Activated CD8-positive, alpha-beta memory T cell treated with anti-CD3 and anti-CD28 coated beads, Interleukin-2, amount 10 ng/mL, durations not matched to agents 7 days and 5 days (primary cell): ENCODE measurements at regions not wholly inside any gene's neighbourhood (a gene's known extent, or its start where the extent isn't known, plus 50 kb on each side); places are given as distances from the start of the nearest gene placed in this dataset.

ENCODE experiments used
- ATAC-seq: fragments of 150-1000 bp; cut with Tn5 transposase; one replicate; pipeline ENCODE4 v1.10.0; 2021; ENCODE audit warnings: moderate library complexity
- CTCF ChIA-PET: fragments of 350-600 bp; sonication (Branson Sonifier 250); formaldehyde crosslinking; loops from one replicate; lab custom pipeline; 2021; ENCODE audit warnings: antibody characterized with exemption; lab: Charles Lee
- DNase-seq: peaks from one replicate; pipeline ENCODE4 v3.0.0-alpha.2; 2020
- H3K27ac Mint-ChIP-seq: one replicate; pipeline ENCODE4 v1.8.0; 2021; ENCODE audit warnings: mild to moderate bottlenecking, mixed read lengths
- H3K27me3 Mint-ChIP-seq: one replicate; pipeline ENCODE4 v1.8.0; 2021; ENCODE audit warnings: mixed read lengths
- H3K36me3 Mint-ChIP-seq: one replicate; pipeline ENCODE4 v1.8.0; 2021; ENCODE audit warnings: mild to moderate bottlenecking, mixed read lengths
- H3K4me1 Mint-ChIP-seq: one replicate; pipeline ENCODE4 v1.8.0; 2021; ENCODE audit warnings: mixed read lengths
- H3K4me3 Mint-ChIP-seq: one replicate; pipeline ENCODE4 v1.8.0; 2021; ENCODE audit warnings: mild to moderate bottlenecking, moderate library complexity, mixed read lengths
- H3K9me3 Mint-ChIP-seq: one replicate; pipeline ENCODE4 v1.8.0; 2022; ENCODE audit warnings: low read depth, mixed read lengths

- no peak for ATAC-seq
Measured at GRCh38 chr2:144252694-144253093, 267.2 kb downstream of the ZEB2 start.

GRCh38 chr2:144249035-144249637, 270.8 kb downstream of the ZEB2 start:
- no peaks in the 10 kb centered on the region for H3K27me3 Mint-ChIP-seq
- H3K9me3 Mint-ChIP-seq: peaks cover 19% of the 10 kb centered on the region
- DNase-seq (no peak), ATAC-seq (peak; percentile 60)
- H3K4me1 Mint-ChIP-seq: peaks cover 46% of the 10 kb centered on the region
- peak overlapping the region; percentile 89 for H3K27ac Mint-ChIP-seq
- CTCF ChIA-PET: interaction anchor here (1.7 kb wide), 1 partner anchor 9 kb away, joined by 4 read pairs; no protein-coding TSS in a partner anchor
- peak overlapping the region; percentile 45 for H3K4me3 Mint-ChIP-seq
- H3K36me3 Mint-ChIP-seq: peaks cover 53% of the 10 kb centered on the region

More at GRCh38 chr2:144252694-144253093, 267.2 kb downstream of the ZEB2 start:
- Mint-ChIP-seq H3K27ac (no peak overlapping the region), H3K9me3 (peaks cover 38% of the 10 kb centered on the region), H3K4me3 (no peak overlapping the region), H3K27me3 (no peaks in the 10 kb centered on the region), H3K36me3 (peaks cover 69% of the 10 kb centered on the region), H3K4me1 (peaks cover 51% of the 10 kb centered on the region)
- no peak for DNase-seq
- CTCF ChIA-PET: no interaction called here

- Mint-ChIP-seq H3K9me3 (peaks cover 17% of the 10 kb centered on the region), H3K4me3 (peak overlapping the region; percentile 45), H3K27me3 (no peaks in the 10 kb centered on the region), H3K4me1 (peaks cover 50% of the 10 kb centered on the region), H3K27ac (peak overlapping the region; percentile 89), H3K36me3 (peaks cover 47% of the 10 kb centered on the region)
- DNase-seq (no peak), ATAC-seq (peak; percentile 52)
- CTCF ChIA-PET: interaction anchor here (1.7 kb wide), 1 partner anchor 10 kb away, joined by 4 read pairs; no protein-coding TSS in a partner anchor
Measured at GRCh38 chr2:144248350-144249034, 271.4 kb downstream of the ZEB2 start.

GRCh38 chr2:144244938-144245337, 275.0 kb downstream of the ZEB2 start:
- Mint-ChIP-seq H3K4me1 (peaks cover 68% of the 10 kb centered on the region), H3K4me3 (no peak overlapping the region), H3K27ac (no peak overlapping the region), H3K9me3 (peaks cover 3% of the 10 kb centered on the region), H3K36me3 (peaks cover 32% of the 10 kb centered on the region), H3K27me3 (no peaks in the 10 kb centered on the region)
- no peak for ATAC-seq
- DNase-seq: no peak
- CTCF ChIA-PET: interaction anchor here (1.1 kb wide), 1 partner anchor 11 kb away, joined by 3 read pairs; no protein-coding TSS in a partner anchor

GRCh38 chr2:144242311-144242710, 277.6 kb downstream of the ZEB2 start:
- Mint-ChIP-seq H3K4me1 (peaks cover 70% of the 10 kb centered on the region), H3K27ac (peak overlapping the region; percentile 95), H3K36me3 (peaks cover 38% of the 10 kb centered on the region), H3K4me3 (no peak overlapping the region), H3K9me3 (peaks cover 3% of the 10 kb centered on the region), H3K27me3 (no peaks in the 10 kb centered on the region)
- CTCF ChIA-PET: interaction anchor here (1.2 to 1.9 kb wide), 3 partner anchors 19 to 277 kb away, joined by 3 to 4 read pairs (median 3); partner anchors contain the start of gene ZEB2
- DNase-seq (no peak), ATAC-seq (no peak)

- CTCF ChIA-PET: interaction anchor here (0.9 to 1.9 kb wide), 4 partner anchors 10 to 278 kb away, joined by 3 to 4 read pairs (median 3); partner anchors contain the start of gene ZEB2
- ATAC-seq: no peak
- no peak for DNase-seq
- Mint-ChIP-seq H3K27ac (peak overlapping the region; percentile 95), H3K27me3 (no peaks in the 10 kb centered on the region), H3K4me1 (peaks cover 70% of the 10 kb centered on the region), H3K4me3 (peak overlapping the region; percentile 17), H3K36me3 (peaks cover 38% of the 10 kb centered on the region), H3K9me3 (peaks cover 3% of the 10 kb centered on the region)
Measured at GRCh38 chr2:144241801-144242200, 278.1 kb downstream of the ZEB2 start.

GRCh38 chr2:144240656-144241339, 279.1 kb downstream of the ZEB2 start:
- Mint-ChIP-seq H3K4me3 (peak overlapping the region; percentile 29), H3K36me3 (peaks cover 33% of the 10 kb centered on the region), H3K9me3 (no peaks in the 10 kb centered on the region), H3K27ac (peak overlapping the region; percentile 95), H3K27me3 (no peaks in the 10 kb centered on the region), H3K4me1 (peaks cover 74% of the 10 kb centered on the region)
- CTCF ChIA-PET: interaction anchor here (0.7 to 1.3 kb wide), 3 partner anchors 11 to 279 kb away, joined by 3 to 4 read pairs (median 3); partner anchors contain the start of gene ZEB2
- peak; percentile 74 for ATAC-seq
- DNase-seq: peak; percentile 63

GRCh38 chr2:144239726-144240125, 280.2 kb downstream of the ZEB2 start:
- CTCF ChIA-PET: interaction anchor here (1.1 kb wide), 1 partner anchor 54 kb away, joined by 3 read pairs; no protein-coding TSS in a partner anchor
- Mint-ChIP-seq H3K36me3 (peaks cover 33% of the 10 kb centered on the region), H3K27ac (peak overlapping the region; percentile 95), H3K9me3 (no peaks in the 10 kb centered on the region), H3K4me3 (no peak overlapping the region), H3K4me1 (peaks cover 81% of the 10 kb centered on the region), H3K27me3 (no peaks in the 10 kb centered on the region)
- DNase-seq (no peak), ATAC-seq (no peak)

GRCh38 chr2:144239306-144239705, 280.6 kb downstream of the ZEB2 start:
- CTCF ChIA-PET: interaction anchor here (1.1 to 1.7 kb wide), 3 partner anchors 11 to 93 kb away, joined by 3 to 5 read pairs (median 3); a partner anchor contains a TSS
- no peaks in the 10 kb centered on the region for H3K9me3 Mint-ChIP-seq
- no peaks in the 10 kb centered on the region for H3K27me3 Mint-ChIP-seq
- H3K4me1 Mint-ChIP-seq: peaks cover 86% of the 10 kb centered on the region
- peaks cover 33% of the 10 kb centered on the region for H3K36me3 Mint-ChIP-seq
- ATAC-seq (no peak), DNase-seq (no peak)
- H3K27ac Mint-ChIP-seq: peak overlapping the region; percentile 95
- no peak overlapping the region for H3K4me3 Mint-ChIP-seq

GRCh38 chr2:144237830-144238627, 281.9 kb downstream of the ZEB2 start:
- ATAC-seq: no peak
- no peak overlapping the region for H3K4me3 Mint-ChIP-seq
- CTCF ChIA-PET: interaction anchor here (0.9 to 2.1 kb wide), 5 partner anchors 10 to 94 kb away, joined by 3 to 5 read pairs (median 3); a partner anchor contains a TSS
- H3K36me3 Mint-ChIP-seq: peaks cover 29% of the 10 kb centered on the region
- peaks cover 90% of the 10 kb centered on the region for H3K4me1 Mint-ChIP-seq
- H3K9me3 Mint-ChIP-seq: no peaks in the 10 kb centered on the region
- H3K27ac Mint-ChIP-seq: peak overlapping the region; percentile 82
- H3K27me3 Mint-ChIP-seq: no peaks in the 10 kb centered on the region
- DNase-seq: no peak

- DNase-seq (no peak), ATAC-seq (no peak)
- peaks cover 93% of the 10 kb centered on the region for H3K4me1 Mint-ChIP-seq
- H3K36me3 Mint-ChIP-seq: peaks cover 25% of the 10 kb centered on the region
- H3K27ac Mint-ChIP-seq: peak overlapping the region; percentile 71
- CTCF ChIA-PET: interaction anchor here (2.1 kb wide), 1 partner anchor 17 kb away, joined by 5 read pairs; no protein-coding TSS in a partner anchor
- H3K27me3 Mint-ChIP-seq: no peaks in the 10 kb centered on the region
- H3K4me3 Mint-ChIP-seq: no peak overlapping the region
- H3K9me3 Mint-ChIP-seq: no peaks in the 10 kb centered on the region
Measured at GRCh38 chr2:144237108-144237507, 282.8 kb downstream of the ZEB2 start.

- H3K4me1 Mint-ChIP-seq: peaks cover 88% of the 10 kb centered on the region
- peak overlapping the region; percentile 93 for H3K27ac Mint-ChIP-seq
- no peaks in the 10 kb centered on the region for H3K27me3 Mint-ChIP-seq
- CTCF ChIA-PET: interaction anchor here (1.6 kb wide), 1 partner anchor 97 kb away, joined by 7 read pairs; a partner anchor contains a TSS
- peak overlapping the region; percentile 64 for H3K4me3 Mint-ChIP-seq
- DNase-seq: no peak
- ATAC-seq: no peak
- H3K36me3 Mint-ChIP-seq: peaks cover 27% of the 10 kb centered on the region
- no peaks in the 10 kb centered on the region for H3K9me3 Mint-ChIP-seq
Measured at GRCh38 chr2:144235050-144235449, 284.9 kb downstream of the ZEB2 start.
